H1 (cell line): ENCODE measurements at regions not wholly inside any gene's neighbourhood (a gene's known extent, or its start where the extent isn't known, plus 50 kb on each side); places are given as distances from the start of the nearest gene placed in this dataset.

Experiments used
- CTCF ChIA-PET: fragments of 300-600 bp; sonication (Branson Sonifier 250); formaldehyde crosslinking; loops from one replicate; lab custom pipeline; 2021; ENCODE audit not compliant: partially characterized antibody; lab: Charles Lee
- POLR2A ChIA-PET: fragments of 300-600 bp; sonication (Branson Sonifier 250); formaldehyde crosslinking; loops from one replicate; lab custom pipeline; 2021; ENCODE audit warnings: inconsistent platforms; ENCODE audit not compliant: partially characterized antibody; lab: Charles Lee
- DNase-seq, 2 experiments: peaks; one replicate each; pipeline versions ENCODE4 v3.0.0 to v3.0.0-alpha.2; 2010 to 2022; ENCODE audit warnings: low spot score in 2 of 2, low read depth in 1 of 2, mixed read lengths in 1 of 2
- FAIRE-seq: peaks from 2 replicates; lab custom pipeline; 2011; peaks lifted over from hg19 to GRCh38; lab: Jason Lieb, UNC
- H2AFZ ChIP-seq: 2 replicates; pipeline ENCODE4 v1.8.1; 2012; ENCODE audit warnings: low read length, inconsistent platforms
- H2AK5ac ChIP-seq: 2 replicates; pipeline ENCODE4 v1.6.1; 2013; ENCODE audit warnings: low read depth, low read length
- H2BK120ac ChIP-seq: replicated peaks from 2 replicates; pipeline ENCODE3; 2013; ENCODE audit warnings: low read depth, low read length, inconsistent platforms
- H2BK12ac ChIP-seq: 2 replicates; pipeline ENCODE4 v1.6.1; 2013; ENCODE audit warnings: low read depth, low read length
- H2BK15ac ChIP-seq: 2 replicates; pipeline ENCODE4 v1.6.1; 2013; ENCODE audit warnings: low read length
- H2BK20ac ChIP-seq: 2 replicates; pipeline ENCODE4 v1.6.1; 2013; ENCODE audit warnings: low read length
- H2BK5ac ChIP-seq: 2 replicates; pipeline ENCODE4 v1.6.1; 2013; ENCODE audit warnings: low read depth, low read length
- H3K14ac ChIP-seq: 2 replicates; pipeline ENCODE4 v1.6.1; 2013; ENCODE audit warnings: inconsistent platforms; ENCODE audit not compliant: insufficient read length
- H3K18ac ChIP-seq: 2 replicates; pipeline ENCODE4 v1.6.1; 2013; ENCODE audit warnings: low read length; ENCODE audit errors: extremely low read depth
- H3K23ac ChIP-seq: 2 replicates; pipeline ENCODE4 v1.6.1; 2013; ENCODE audit warnings: inconsistent platforms; ENCODE audit not compliant: insufficient read length
- H3K23me2 ChIP-seq: 2 replicates; pipeline ENCODE4 v1.6.1; 2013; ENCODE audit warnings: low read depth, low read length
- H3K27ac ChIP-seq: 2 replicates; pipeline ENCODE4 v1.6.1; 2011; ENCODE audit warnings: low read depth, low read length, inconsistent platforms
- H3K27me3 ChIP-seq, 4 experiments: replicated peaks in 1 of 4; 1 replicate in 1 of 4; 2 replicates in 3 of 4; pipeline versions ENCODE4 v1.6.1 to v1.8.1; 2011 to 2013; ENCODE audit warnings: low read length in 3 of 4, mild to moderate bottlenecking in 3 of 4, inconsistent platforms in 2 of 4, mixed read lengths in 2 of 4, moderate library complexity in 1 of 4; ENCODE audit not compliant: control insufficient read depth in 3 of 4, insufficient read depth in 3 of 4; ENCODE audit errors: extremely low read depth in 1 of 4
- H3K36me3 ChIP-seq, 4 experiments: 2 replicates each; pipeline versions ENCODE4 v1.6.1 to v1.8.1; 2011 to 2013; ENCODE audit warnings: mild to moderate bottlenecking in 4 of 4, low read length in 3 of 4, moderate library complexity in 2 of 4, control low read depth in 1 of 4, inconsistent platforms in 1 of 4; ENCODE audit not compliant: insufficient read depth in 4 of 4, control insufficient read depth in 2 of 4
- H3K4ac ChIP-seq: replicated peaks from 2 replicates; pipeline ENCODE3; 2013; ENCODE audit warnings: low read length, low read depth, mixed read lengths, inconsistent platforms; ENCODE audit not compliant: insufficient read length
- H3K4me1 ChIP-seq, 4 experiments: replicated peaks in 1 of 4; 1 replicate in 1 of 4; 2 replicates in 3 of 4; pipeline versions ENCODE4 v1.6.1 to v1.8.1; 2011 to 2013; ENCODE audit warnings: low read length in 3 of 4, inconsistent platforms in 2 of 4, mixed read lengths in 1 of 4; ENCODE audit not compliant: insufficient read depth in 4 of 4, control insufficient read depth in 3 of 4
- H3K4me2 ChIP-seq, 2 experiments: 2 replicates each; pipeline versions ENCODE4 v1.6.1 to v1.8.1; 2011 to 2013; ENCODE audit warnings: low read depth in 2 of 2, low read length in 2 of 2, control low read depth in 1 of 2, inconsistent platforms in 1 of 2, mild to moderate bottlenecking in 1 of 2; ENCODE audit not compliant: insufficient read depth in 1 of 2
- H3K4me3 ChIP-seq, 4 experiments: fragments of 200-600, 300-600 bp in 1 of 4; sonication (generic), shearing (Covaris generic), sonication (Bioruptor Twin) in 1 of 4; 2 replicates each; pipeline versions ENCODE4 v1.5.1 to v1.8.1; 2011 to 2016; ENCODE audit warnings: low read length in 4 of 4, low read depth in 3 of 4, control low read depth in 2 of 4, inconsistent platforms in 2 of 4, mild to moderate bottlenecking in 2 of 4, mixed read lengths in 1 of 4, moderate library complexity in 1 of 4; ENCODE audit not compliant: insufficient read depth in 2 of 4; ENCODE audit errors: extremely low read depth in 1 of 4
- H3K56ac ChIP-seq: replicated peaks from 2 replicates; pipeline ENCODE3; 2013; ENCODE audit warnings: low read depth, mild to moderate bottlenecking, mixed read lengths, low read length, inconsistent platforms; ENCODE audit not compliant: insufficient read length
- H3K79me1 ChIP-seq: 2 replicates; pipeline ENCODE4 v1.6.1; 2013; ENCODE audit warnings: low read depth, low read length, control low read depth
- H3K79me2 ChIP-seq, 2 experiments: 2 replicates each; pipeline versions ENCODE4 v1.6.1 to v1.8.1; 2012 to 2013; ENCODE audit warnings: low read length in 2 of 2, mild to moderate bottlenecking in 2 of 2, inconsistent platforms in 1 of 2; ENCODE audit not compliant: insufficient read depth in 2 of 2, control insufficient read depth in 1 of 2
- H3K9ac ChIP-seq, 4 experiments: replicated peaks in 1 of 4; 1 replicate in 1 of 4; 2 replicates in 3 of 4; pipeline versions ENCODE4 v1.6.1 to v1.8.1; 2011 to 2013; ENCODE audit warnings: low read depth in 3 of 4, low read length in 3 of 4, control low read depth in 2 of 4, mild to moderate bottlenecking in 2 of 4, moderate library complexity in 2 of 4, inconsistent platforms in 1 of 4; ENCODE audit errors: extremely low read depth in 1 of 4
- H3K9me3 ChIP-seq, 2 experiments: 2 replicates each; pipeline versions ENCODE4 v1.6.1 to v1.8.1; 2012 to 2013; ENCODE audit warnings: mild to moderate bottlenecking in 2 of 2, moderate library complexity in 2 of 2, control low read depth in 1 of 2, inconsistent platforms in 1 of 2, low read depth in 1 of 2, low read length in 1 of 2, mixed read lengths in 1 of 2; ENCODE audit not compliant: insufficient read depth in 2 of 2
- H4K20me1 ChIP-seq, 2 experiments: replicated peaks in 1 of 2; 2 replicates each; pipeline versions ENCODE3 to v1.8.1; 2011 to 2013; ENCODE audit warnings: inconsistent platforms in 2 of 2, low read length in 2 of 2, mild to moderate bottlenecking in 1 of 2; ENCODE audit not compliant: insufficient read depth in 2 of 2, control insufficient read depth in 1 of 2
- H4K5ac ChIP-seq: 2 replicates; pipeline ENCODE4 v1.6.1; 2013; ENCODE audit warnings: low read length, low read depth, mixed read lengths, inconsistent platforms; ENCODE audit not compliant: insufficient read length
- H4K8ac ChIP-seq: 2 replicates; pipeline ENCODE4 v1.8.0; 2013; ENCODE audit warnings: mild to moderate bottlenecking, moderate library complexity, low read length, inconsistent platforms; ENCODE audit not compliant: insufficient read depth; ENCODE audit errors: extremely low read depth
- H4K91ac ChIP-seq: replicated peaks from 2 replicates; pipeline ENCODE3; 2013; ENCODE audit warnings: low read length, mixed read lengths, inconsistent platforms; ENCODE audit not compliant: insufficient read length
- BACH1 ChIP-seq: IDR thresholded peaks from 2 replicates; pipeline ENCODE4 v1.6.1; 2012; ENCODE audit warnings: low read length, improper control_type of control experiment
- CBX8 ChIP-seq: fragments of 300-800, 300-1000 bp; sonication (generic); IDR thresholded peaks from 2 replicates; pipeline ENCODE4 v1.7.1; 2016; ENCODE audit warnings: low read depth, low read length, borderline replicate concordance
- CHD2 ChIP-seq: IDR thresholded peaks from 2 replicates; pipeline ENCODE4 v1.6.1; 2012; ENCODE audit warnings: low read length, improper control_type of control experiment
- EP300 ChIP-seq, 2 experiments: IDR thresholded peaks; 1 replicate in 1 of 2; 2 replicates in 1 of 2; pipeline ENCODE4 v1.6.1; 2011 to 2012; ENCODE audit warnings: low read depth in 2 of 2, low read length in 2 of 2, mild to moderate bottlenecking in 2 of 2, borderline replicate concordance in 1 of 2, inconsistent platforms in 1 of 2, moderate library complexity in 1 of 2
- EZH2 ChIP-seq: fragments of 200-600 bp; sonication (generic); IDR thresholded peaks from 2 replicates; pipeline ENCODE4 v1.7.1; 2012; ENCODE audit warnings: low read depth, mild to moderate bottlenecking, moderate library complexity, low read length, inconsistent platforms; ENCODE audit not compliant: severe bottlenecking
- KDM4A ChIP-seq: IDR thresholded peaks from one replicate; pipeline ENCODE4 v1.7.1; 2012; ENCODE audit warnings: low read depth, mild to moderate bottlenecking, moderate library complexity, low read length, inconsistent platforms; ENCODE audit not compliant: severe bottlenecking
- KDM5A ChIP-seq: fragments of 200-600 bp; IDR thresholded peaks from 2 replicates; pipeline ENCODE4 v1.7.1; 2012; ENCODE audit warnings: mild to moderate bottlenecking, low read length, inconsistent platforms, mixed read lengths
- NANOG ChIP-seq: IDR thresholded peaks from 2 replicates; pipeline ENCODE4 v1.6.1; 2011; ENCODE audit warnings: low read length, low read depth, mild to moderate bottlenecking, inconsistent platforms; ENCODE audit not compliant: insufficient read depth, poor library complexity, severe bottlenecking
- POU5F1 ChIP-seq: IDR thresholded peaks from 2 replicates; pipeline ENCODE4 v1.6.1; 2011; ENCODE audit warnings: low read depth, mild to moderate bottlenecking, low read length, moderate library complexity
- SIRT6 ChIP-seq: IDR thresholded peaks from one replicate; pipeline ENCODE4 v1.7.1; 2012; ENCODE audit warnings: low read length, inconsistent platforms
- SP4 ChIP-seq: IDR thresholded peaks from 2 replicates; pipeline ENCODE4 v1.6.1; 2012; ENCODE audit warnings: low read length, inconsistent platforms
- SUZ12 ChIP-seq: fragments of 200-600 bp; sonication (generic); IDR thresholded peaks from 2 replicates; pipeline ENCODE4 v1.6.1; 2012; ENCODE audit warnings: mild to moderate bottlenecking, inconsistent platforms, low read length, moderate library complexity, mixed read lengths
- WGBS, 2 experiments: shearing (Covaris generic) in 1 of 2; methylation state at CpG; one replicate each; pipeline versions ENCODE4 v1.1.6 to v1.1.7; 2013 to 2015; ENCODE audit warnings: low lambda C conversion rate in 2 of 2, mixed read lengths in 2 of 2, inconsistent platforms in 1 of 2, low coverage in 1 of 2, missing lambda C conversion rate in 1 of 2; ENCODE audit not compliant: insufficient replicate concordance in 2 of 2, insufficient coverage in 1 of 2, insufficient read length in 1 of 2; ENCODE audit errors: extremely low coverage in 1 of 2, missing lambda C conversion rate in 1 of 2; 5-methylcytosine and 5-hydroxymethylcytosine counted together
- TF ChIP-seq, protein P1 (sequence below): IDR thresholded peaks from 2 replicates; pipeline ENCODE4 v1.6.1; 2011; ENCODE audit warnings: low read length, improper control_type of control experiment

DNA sequence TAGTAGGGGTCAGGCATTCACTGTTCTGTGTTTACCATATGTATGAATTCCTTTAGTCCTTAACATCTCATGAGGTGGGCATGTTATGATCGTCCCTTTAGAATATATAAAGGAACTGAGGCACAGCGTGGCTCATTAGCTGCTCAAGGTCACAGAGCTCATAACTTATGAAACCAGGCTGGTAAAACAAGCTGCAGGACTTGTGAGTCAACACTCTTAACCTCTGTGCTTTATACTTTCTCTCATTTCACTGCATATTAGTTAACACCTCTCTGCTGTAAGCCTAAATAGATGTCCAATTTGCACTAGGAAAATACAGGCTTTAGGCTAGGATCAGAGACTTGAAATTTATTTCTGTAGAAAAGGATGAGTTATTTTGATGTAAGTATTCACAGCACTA lies 180.3 kb upstream of the HDAC9 start:
- DNase-seq (no peak), FAIRE-seq (no peak)
- no peak overlapping the region for H3K23ac ChIP-seq
- H3K79me1 ChIP-seq: no peaks in the 10 kb centered on the region
- H3K4me1 ChIP-seq: peaks cover 2 to 8% (median 4%) of the 10 kb centered on the region in 4 experiments; a peak in 4 of 7 replicates
- no peaks in the 10 kb centered on the region for H3K9me3 ChIP-seq
- H3K56ac ChIP-seq: no peak overlapping the region
- TF ChIP-seq SIRT6 (no peak), EP300 (IDR thresholded peaks at IDR 0.05; ENCODE audit: borderline replicate concordance in 1 of 2, low read depth in 2 of 2, low read length in 2 of 2) (no peak), SP4 (no peak), NANOG (no peak), CHD2 (no peak), CBX8 (no peak), KDM5A (no peak), BACH1 (no peak), EZH2 (no peak), KDM4A (no peak), POU5F1 (no peak), SUZ12 (no peak)
- TF ChIP-seq, protein P1, sequence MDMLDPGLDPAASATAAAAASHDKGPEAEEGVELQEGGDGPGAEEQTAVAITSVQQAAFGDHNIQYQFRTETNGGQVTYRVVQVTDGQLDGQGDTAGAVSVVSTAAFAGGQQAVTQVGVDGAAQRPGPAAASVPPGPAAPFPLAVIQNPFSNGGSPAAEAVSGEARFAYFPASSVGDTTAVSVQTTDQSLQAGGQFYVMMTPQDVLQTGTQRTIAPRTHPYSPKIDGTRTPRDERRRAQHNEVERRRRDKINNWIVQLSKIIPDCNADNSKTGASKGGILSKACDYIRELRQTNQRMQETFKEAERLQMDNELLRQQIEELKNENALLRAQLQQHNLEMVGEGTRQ: no peak
- H3K18ac ChIP-seq: no peak overlapping the region
- ChIA-PET POLR2A (no interaction called here), CTCF (interaction anchor here (1.3 to 1.7 kb wide), 4 partner anchors 17 to 545 kb away, joined by 4 to 5 read pairs (median 4); no protein-coding TSS in a partner anchor)
- no peak overlapping the region for H4K5ac ChIP-seq
- H3K9ac ChIP-seq: no peak overlapping the region
- no peaks in the 10 kb centered on the region for H4K20me1 ChIP-seq
- no peaks in the 10 kb centered on the region for H3K23me2 ChIP-seq
- no peak overlapping the region for H2BK12ac ChIP-seq
- H2BK5ac ChIP-seq: no peak overlapping the region
- no peak overlapping the region for H3K4me2 ChIP-seq
- no peak overlapping the region for H3K27ac ChIP-seq
- H3K79me2 ChIP-seq: no peaks in the 10 kb centered on the region
- no peak overlapping the region for H2AFZ ChIP-seq
- H2BK120ac ChIP-seq: no peak overlapping the region
- WGBS, 2 experiments: 86% methylated on average over 2 of the region's 2 CpGs; no CpG with 5 or more reads in 1 of the 2 experiments
- H2BK15ac ChIP-seq: no peak overlapping the region
- H3K4me3 ChIP-seq: no peak overlapping the region
- no peak overlapping the region for H3K4ac ChIP-seq
- no peak overlapping the region for H4K8ac ChIP-seq
- H3K27me3 ChIP-seq: no peaks in the 10 kb centered on the region
- H3K14ac ChIP-seq: no peak overlapping the region
- no peak overlapping the region for H2AK5ac ChIP-seq
- H2BK20ac ChIP-seq: no peak overlapping the region
- H3K36me3 ChIP-seq: no peaks in the 10 kb centered on the region
- no peak overlapping the region for H4K91ac ChIP-seq
